ENCODE measurements at regions not wholly inside any gene's neighbourhood (a gene's known extent, or its start where the extent isn't known, plus 50 kb on each side); places are given as distances from the start of the nearest gene placed in this dataset.
"Not testable (repeated sequence)": the region's sequence is repeated elsewhere in the genome, so short reads cannot be mapped to it uniquely, and the experiment has no call there.

GRCh38 chrX:65910899-65911298, 129.0 kb downstream of the VSIG4 start:
- no peak for TF ChIP-seq ZNF274 (IDR thresholded peaks at IDR 0.05; ENCODE audit: low read depth, low read length)
- no peak overlapping the region for H3K4me3 ChIP-seq (ENCODE audit: low read length)

- no peak for TF ChIP-seq ZNF274 (IDR thresholded peaks at IDR 0.05; ENCODE audit: low read depth, low read length)
- no peak overlapping the region for H3K4me3 ChIP-seq (ENCODE audit: low read length)
These were observed 136.1 kb downstream of the VSIG4 start for GRCh38 chrX:65903750-65904149.

- H3K4me3 ChIP-seq (ENCODE audit: low read length): no peak overlapping the region
- no peak for TF ChIP-seq ZNF274 (IDR thresholded peaks at IDR 0.05; ENCODE audit: low read depth, low read length)
These were observed 137.9 kb downstream of the VSIG4 start for GRCh38 chrX:65902011-65902410.

- no peak overlapping the region for H3K4me3 ChIP-seq (ENCODE audit: low read length)
- TF ChIP-seq ZNF274 (IDR thresholded peaks at IDR 0.05; ENCODE audit: low read depth, low read length): no peak
These were observed 138.7 kb downstream of the VSIG4 start for GRCh38 chrX:65900850-65901844.

- no peak for TF ChIP-seq ZNF274 (IDR thresholded peaks at IDR 0.05; ENCODE audit: low read depth, low read length)
- H3K4me3 ChIP-seq (ENCODE audit: low read length): no peak overlapping the region
These were observed 145.7 kb downstream of the VSIG4 start for GRCh38 chrX:65894133-65894532.

- not testable (repeated sequence) for H3K4me3 ChIP-seq (ENCODE audit: low read length)
These were observed 148.1 kb downstream of the VSIG4 start for GRCh38 chrX:65891817-65892216.

GRCh38 chrX:65888150-65888549, 151.7 kb downstream of the VSIG4 start:
- not testable (repeated sequence) for H3K4me3 ChIP-seq (ENCODE audit: low read length)

- H3K4me3 ChIP-seq (ENCODE audit: low read length): no peak overlapping the region
- no peak for TF ChIP-seq ZNF274 (IDR thresholded peaks at IDR 0.05; ENCODE audit: low read depth, low read length)
These were observed 156.3 kb downstream of the VSIG4 start for GRCh38 chrX:65883556-65883955.

- no peak overlapping the region for H3K4me3 ChIP-seq (ENCODE audit: low read length)
- no peak for TF ChIP-seq ZNF274 (IDR thresholded peaks at IDR 0.05; ENCODE audit: low read depth, low read length)
These were observed 159.7 kb downstream of the VSIG4 start for GRCh38 chrX:65879977-65880799.

- no peak overlapping the region for H3K4me3 ChIP-seq (ENCODE audit: low read length)
- no peak for TF ChIP-seq ZNF274 (IDR thresholded peaks at IDR 0.05; ENCODE audit: low read depth, low read length)
These were observed 161.4 kb downstream of the VSIG4 start for GRCh38 chrX:65878456-65878855.

GRCh38 chrX:65877953-65878352, 161.9 kb downstream of the VSIG4 start:
- no peak for TF ChIP-seq ZNF274 (IDR thresholded peaks at IDR 0.05; ENCODE audit: low read depth, low read length)

GRCh38 chrX:65875614-65876013, 164.3 kb downstream of the VSIG4 start:
- H3K4me3 ChIP-seq (ENCODE audit: low read length): not testable (repeated sequence)

More at GRCh38 chrX:65877953-65878352, 161.9 kb downstream of the VSIG4 start:
- no peak overlapping the region for H3K4me3 ChIP-seq (ENCODE audit: low read length)

GRCh38 chrX:65874765-65875164, 165.1 kb downstream of the VSIG4 start:
- no peak for TF ChIP-seq ZNF274 (IDR thresholded peaks at IDR 0.05; ENCODE audit: low read depth, low read length)
- H3K4me3 ChIP-seq (ENCODE audit: low read length): no peak overlapping the region

- no peak overlapping the region for H3K4me3 ChIP-seq (ENCODE audit: low read length)
- no peak for TF ChIP-seq ZNF274 (IDR thresholded peaks at IDR 0.05; ENCODE audit: low read depth, low read length)
These were observed 165.8 kb downstream of the VSIG4 start for GRCh38 chrX:65874110-65874509.

- H3K4me3 ChIP-seq (ENCODE audit: low read length): no peak overlapping the region
These were observed 166.5 kb downstream of the VSIG4 start for GRCh38 chrX:65873385-65873784.

More at GRCh38 chrX:65873385-65873784, 166.5 kb downstream of the VSIG4 start:
- TF ChIP-seq ZNF274 (IDR thresholded peaks at IDR 0.05; ENCODE audit: low read depth, low read length): no peak

All from GM08714 (cell line).